Epithelial cell of esophagus (primary cell): ENCODE measurements at regions not wholly inside any gene's neighbourhood (a gene's known extent, or its start where the extent isn't known, plus 50 kb on each side); places are given as distances from the start of the nearest gene placed in this dataset.
A peak's percentile ranks its signal among the peaks of the same experiment; 100 is the strongest.

Experiments
- DNase-seq: peaks from one replicate; pipeline ENCODE4 v3.0.0; 2010; ENCODE audit warnings: low read depth
- H3K4me3 ChIP-seq: 2 replicates; pipeline ENCODE4 v1.5.1; 2011; ENCODE audit warnings: mild to moderate bottlenecking, low read length, control low read depth
- TF ChIP-seq, protein P1 (sequence below): IDR thresholded peaks from 2 replicates; pipeline ENCODE4 v1.5.1; 2011; ENCODE audit warnings: low read depth, mild to moderate bottlenecking, low read length, control low read depth, inconsistent platforms; ENCODE audit not compliant: insufficient read depth; ENCODE audit errors: missing control alignments

DNA sequence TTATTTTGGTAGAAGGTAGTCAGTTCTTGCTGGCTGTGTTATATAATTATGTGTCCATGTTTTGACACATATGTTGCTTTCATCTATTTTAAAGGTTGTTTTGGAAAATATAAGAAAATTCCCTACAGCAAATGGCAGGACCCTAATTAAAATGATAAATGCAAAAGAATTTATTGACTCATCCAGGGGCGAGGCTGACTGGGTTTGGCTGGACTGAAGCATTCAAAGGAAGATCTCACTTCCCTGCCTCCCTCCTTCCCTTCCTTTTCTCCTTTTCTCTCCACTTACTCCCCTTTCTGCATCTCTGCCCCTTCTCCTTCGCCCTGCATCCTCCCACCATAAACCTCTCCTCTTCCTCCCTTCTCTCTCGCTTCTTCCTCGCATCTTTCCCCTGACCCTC lies 129.6 kb downstream of the SNAPC1 start:
- TF ChIP-seq, protein P1, sequence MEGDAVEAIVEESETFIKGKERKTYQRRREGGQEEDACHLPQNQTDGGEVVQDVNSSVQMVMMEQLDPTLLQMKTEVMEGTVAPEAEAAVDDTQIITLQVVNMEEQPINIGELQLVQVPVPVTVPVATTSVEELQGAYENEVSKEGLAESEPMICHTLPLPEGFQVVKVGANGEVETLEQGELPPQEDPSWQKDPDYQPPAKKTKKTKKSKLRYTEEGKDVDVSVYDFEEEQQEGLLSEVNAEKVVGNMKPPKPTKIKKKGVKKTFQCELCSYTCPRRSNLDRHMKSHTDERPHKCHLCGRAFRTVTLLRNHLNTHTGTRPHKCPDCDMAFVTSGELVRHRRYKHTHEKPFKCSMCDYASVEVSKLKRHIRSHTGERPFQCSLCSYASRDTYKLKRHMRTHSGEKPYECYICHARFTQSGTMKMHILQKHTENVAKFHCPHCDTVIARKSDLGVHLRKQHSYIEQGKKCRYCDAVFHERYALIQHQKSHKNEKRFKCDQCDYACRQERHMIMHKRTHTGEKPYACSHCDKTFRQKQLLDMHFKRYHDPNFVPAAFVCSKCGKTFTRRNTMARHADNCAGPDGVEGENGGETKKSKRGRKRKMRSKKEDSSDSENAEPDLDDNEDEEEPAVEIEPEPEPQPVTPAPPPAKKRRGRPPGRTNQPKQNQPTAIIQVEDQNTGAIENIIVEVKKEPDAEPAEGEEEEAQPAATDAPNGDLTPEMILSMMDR = no peak
- peak; percentile 13 for DNase-seq
- H3K4me3 ChIP-seq = no peak overlapping the region

DNA sequence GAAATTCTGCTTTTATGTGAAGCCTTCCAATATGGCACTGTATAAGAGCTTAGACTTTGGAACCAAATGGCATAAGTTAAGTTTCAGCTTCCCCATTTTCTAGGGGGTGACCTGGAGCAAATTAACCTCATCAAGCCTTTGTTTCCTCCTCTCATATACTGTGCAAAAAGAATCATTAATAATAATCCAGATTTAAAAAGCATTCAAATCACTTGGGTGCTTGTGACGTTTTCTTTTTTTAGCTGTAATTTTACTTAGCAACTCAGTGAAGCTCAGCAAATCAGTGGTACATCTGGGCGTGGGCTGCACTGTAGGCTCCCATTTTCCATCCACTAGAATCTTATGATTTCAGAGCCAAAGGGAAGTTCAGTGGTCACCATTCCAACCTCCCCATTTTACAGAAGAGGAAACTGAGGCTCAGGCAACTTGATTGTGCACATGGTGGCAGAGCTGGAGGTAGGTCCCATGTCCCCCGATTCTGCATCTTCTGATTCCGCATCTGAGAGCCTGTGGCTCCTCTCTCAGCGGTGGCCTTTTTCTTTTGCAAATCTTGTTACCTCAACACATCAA lies 131.2 kb downstream of the SNAPC1 start:
- TF ChIP-seq, protein P1 = no peak
- no peak overlapping the region for H3K4me3 ChIP-seq
- DNase-seq = no peak

- DNase-seq = peak; percentile 82
- no peak overlapping the region for H3K4me3 ChIP-seq
- TF ChIP-seq, protein P1 = peak; percentile 84
Observed at GRCh38 chr14:61894452-61895077, 132.3 kb downstream of the SNAPC1 start.

DNA sequence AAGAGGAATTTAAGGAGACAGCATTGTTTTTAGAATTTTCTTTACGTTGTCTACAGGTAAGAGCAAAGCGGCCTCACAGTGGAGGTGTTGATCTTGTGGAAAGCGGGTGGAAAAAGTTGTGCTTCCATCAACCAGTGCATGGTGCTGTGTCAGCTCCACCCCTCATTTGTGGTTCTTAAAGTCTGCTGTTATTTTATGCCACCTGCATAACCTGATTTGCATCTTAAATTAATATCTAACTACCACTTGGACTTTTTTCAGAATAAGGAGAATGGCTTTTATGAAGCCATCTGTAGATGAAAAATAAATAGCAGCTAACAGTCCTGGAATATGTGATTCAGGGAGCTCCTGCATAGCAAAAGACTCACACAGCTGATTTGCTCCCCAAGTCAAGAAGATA lies 135.1 kb downstream of the SNAPC1 start:
- TF ChIP-seq, protein P1 = no peak
- no peak overlapping the region for H3K4me3 ChIP-seq
- no peak for DNase-seq

- no peak overlapping the region for H3K4me3 ChIP-seq
- DNase-seq = no peak
- TF ChIP-seq, protein P1 = no peak
Observed at GRCh38 chr14:61898568-61898967, 136.3 kb downstream of the SNAPC1 start.

- TF ChIP-seq, protein P1 = no peak
- no peak overlapping the region for H3K4me3 ChIP-seq
- no peak for DNase-seq
Observed at GRCh38 chr14:61899497-61899896, 137.3 kb downstream of the SNAPC1 start.

- H3K4me3 ChIP-seq = no peak overlapping the region
- TF ChIP-seq, protein P1 = no peak
- DNase-seq = no peak
Observed at GRCh38 chr14:61904946-61905345, 142.7 kb downstream of the SNAPC1 start.
